GM12878 (cell line): ENCODE measurements at regions not wholly inside any gene's neighbourhood (a gene's known extent, or its start where the extent isn't known, plus 50 kb on each side); places are given as distances from the start of the nearest gene placed in this dataset.

Experiments
- ATAC-seq: fragments of 200-7000 bp; cut with Tn5 transposase; 3 replicates; pipeline ENCODE4 v1.9.1; 2020; ENCODE audit warnings: mild to moderate bottlenecking, moderate library complexity
- BruUV-seq: library from RNA; stranded (reverse); fragments of 400-500 nt; replicated peaks from 2 replicates; lab custom pipeline; 2021; lab: Mats Ljungman, UMichigan
- CTCF ChIA-PET: fragments of 300-600 bp; sonication (Branson Sonifier 250); formaldehyde crosslinking; extraction: SDS; loops from one replicate; lab custom pipeline; 2021; ENCODE audit warnings: inconsistent platforms; lab: Yijun Ruan, JAX
- POLR2A ChIA-PET: fragments of 350-600 bp; formaldehyde crosslinking; extraction: SDS; loops from one replicate; lab custom pipeline; 2021; ENCODE audit warnings: inconsistent platforms; lab: Charles Lee
- RAD21 ChIA-PET: fragments of 300-600 bp; sonication (Branson Sonifier 250); formaldehyde crosslinking; loops from one replicate; lab custom pipeline; 2023; ENCODE audit warnings: antibody characterized with exemption; ENCODE audit not compliant: unreplicated experiment; lab: Charles Lee
- SMC1A ChIA-PET: fragments of 300-600 bp; sonication (Branson Sonifier 250); formaldehyde crosslinking; loops from one replicate; lab custom pipeline; 2023; ENCODE audit not compliant: unreplicated experiment, uncharacterized antibody; lab: Charles Lee
- DNase-seq: peaks from one replicate; pipeline ENCODE4 v3.0.0-alpha.2; 2011; ENCODE audit warnings: low read depth, low spot score
- FAIRE-seq: peaks from 3 replicates; lab custom pipeline; 2011; peaks lifted over from hg19 to GRCh38; lab: Jason Lieb, UNC
- H2AFZ ChIP-seq: 2 replicates; pipeline ENCODE4 v1.6.0; 2011; ENCODE audit warnings: low read depth, low read length, control low read depth; ENCODE audit not compliant: control insufficient read depth
- H3K27ac ChIP-seq: 2 replicates; pipeline ENCODE4 v1.5.1; 2011; ENCODE audit warnings: control low read depth; ENCODE audit not compliant: control insufficient read depth, insufficient read depth
- H3K27me3 ChIP-seq, 2 experiments: replicated peaks in 1 of 2; 2 replicates each; pipeline versions ENCODE4 v1.6.0 to v1.6.1; 2011; ENCODE audit warnings: low read length in 1 of 2; ENCODE audit not compliant: control insufficient read depth in 2 of 2, insufficient read depth in 2 of 2
- H3K36me3 ChIP-seq, 2 experiments: 2 replicates each; pipeline ENCODE4 v1.5.1; 2011; ENCODE audit warnings: low read length in 1 of 2; ENCODE audit not compliant: control insufficient read depth in 2 of 2, insufficient read depth in 2 of 2
- H3K4me1 ChIP-seq: 2 replicates; pipeline ENCODE4 v1.6.1; 2011; ENCODE audit warnings: mild to moderate bottlenecking, low read length, moderate library complexity, mixed read lengths; ENCODE audit not compliant: control insufficient read depth, insufficient read depth
- H3K4me2 ChIP-seq: 2 replicates; pipeline ENCODE4 v1.6.0; 2011; ENCODE audit warnings: control low read depth; ENCODE audit not compliant: control insufficient read depth, insufficient read depth
- H3K4me3 ChIP-seq: fragments of 200-600 bp; sonication (generic); 2 replicates; pipeline ENCODE4 v1.5.1; 2016
- H3K79me2 ChIP-seq: 2 replicates; pipeline ENCODE4 v1.6.0; 2011; ENCODE audit warnings: low read length; ENCODE audit not compliant: control insufficient read depth, insufficient read depth
- H3K9ac ChIP-seq: 2 replicates; pipeline ENCODE4 v1.8.0; 2011; ENCODE audit warnings: low read length, control low read depth, mixed read lengths; ENCODE audit not compliant: control insufficient read depth, insufficient read depth
- H3K9me3 ChIP-seq: replicated peaks from 3 replicates; pipeline ENCODE4 v1.5.1; 2011; ENCODE audit warnings: mild to moderate bottlenecking, low read length; ENCODE audit not compliant: control insufficient read depth, insufficient read depth
- H4K20me1 ChIP-seq: 2 replicates; pipeline ENCODE4 v1.6.0; 2011; ENCODE audit not compliant: control insufficient read depth, insufficient read depth
- BCL11A ChIP-seq: IDR thresholded peaks from 2 replicates; pipeline ENCODE4 v1.6.1; 2011; ENCODE audit warnings: low read depth, low read length
- MYB ChIP-seq: fragments of 150-350 bp; IDR thresholded peaks from 2 replicates; pipeline ENCODE4 v1.6.1; 2014; ENCODE audit warnings: mild to moderate bottlenecking, low read depth, low read length, borderline replicate concordance
- PAX8 ChIP-seq: fragments of 450-650 bp; IDR thresholded peaks from 2 replicates; pipeline ENCODE4 v1.6.1; 2017; ENCODE audit warnings: mild to moderate bottlenecking, moderate library complexity
- RCOR1 ChIP-seq: conservative IDR thresholded peaks from 2 replicates; pipeline ENCODE4 v1.6.1; 2012; ENCODE audit warnings: low read depth, low read length, improper control_type of control experiment
- RELB ChIP-seq: fragments of 450-650 bp; IDR thresholded peaks from 2 replicates; pipeline ENCODE4 v1.6.1; 2017; ENCODE audit warnings: low read depth, mild to moderate bottlenecking, moderate library complexity
- STAT3 ChIP-seq: IDR thresholded peaks from 2 replicates; pipeline ENCODE4 v1.6.1; 2011; ENCODE audit warnings: low read depth, low read length, improper control_type of control experiment
- SUPT20H ChIP-seq: IDR thresholded peaks from 2 replicates; pipeline ENCODE4 v1.6.1; 2011; ENCODE audit warnings: low read depth, mild to moderate bottlenecking, low read length, moderate library complexity, borderline replicate concordance; ENCODE audit not compliant: control insufficient read depth
- ZNF687 ChIP-seq: fragments of 450-650 bp; IDR thresholded peaks from 2 replicates; pipeline ENCODE4 v1.6.1; 2017; ENCODE audit warnings: mild to moderate bottlenecking, moderate library complexity
- WGBS: methylation state at CpG from one replicate; pipeline ENCODE4 v1.1.6; 2016; ENCODE audit warnings: low lambda C conversion rate; ENCODE audit not compliant: insufficient replicate concordance, insufficient coverage; ENCODE audit errors: missing lambda C conversion rate; 5-methylcytosine and 5-hydroxymethylcytosine counted together
- in situ Hi-C: fragments of 300-500 bp; cut with MboI; formaldehyde crosslinking; loops from 9 replicates; pipeline ENCODE4 v1.14.3; 2018; ENCODE audit warnings: mixed read lengths
- intact Hi-C: fragments of 100-400 bp; cut with micrococcal nuclease; formaldehyde crosslinking; loops from one replicate; pipeline ENCODE4 v1.14.2; 2022; ENCODE audit not compliant: unreplicated experiment

GRCh38 chr1:143691400-143691891 is 280.3 kb downstream of the FAM72C start:
- Histone ChIP-seq H3K36me3 (no peaks in the 10 kb centered on the region), H3K79me2 (no peaks in the 10 kb centered on the region), H3K9ac (no peak overlapping the region), H3K9me3 (no peaks in the 10 kb centered on the region), H3K27ac (no peak overlapping the region), H2AFZ (no peak overlapping the region), H3K4me3 (no peak overlapping the region), H4K20me1 (no peaks in the 10 kb centered on the region), H3K4me1 (no peaks in the 10 kb centered on the region), H3K27me3 (peaks cover 0 to 1% of the 10 kb centered on the region in 2 experiments; a peak in 2 of 4 replicates), H3K4me2 (no peak overlapping the region)
- FAIRE-seq (no peak), ATAC-seq (no peak), DNase-seq (no peak)
- TF ChIP-seq ZNF687 (no peak), BCL11A (no peak), SUPT20H (no peak), PAX8 (no peak), RCOR1 (no peak), RELB (no peak), MYB (no peak), STAT3 (no peak)
- ChIA-PET CTCF (no interaction called here), POLR2A (no interaction called here), SMC1A (no interaction called here), RAD21 (no interaction called here)
- intact Hi-C loops, result no loop called here
- 29% methylated on average over 27 of the region's 27 CpGs for WGBS
- no TSS peak for BruUV-seq
- in situ Hi-C loops, result no loop called here
